Retinal pigment epithelial cell (primary cell): ENCODE measurements at regions not wholly inside any gene's neighbourhood (a gene's known extent, or its start where the extent isn't known, plus 50 kb on each side); places are given as distances from the start of the nearest gene placed in this dataset.

Experiments
- DNase-seq: peaks from one replicate; pipeline ENCODE4 v3.0.0-alpha.2; 2010; ENCODE audit warnings: low read depth
- H3K4me3 ChIP-seq: 2 replicates; pipeline ENCODE4 v1.5.1; 2011; ENCODE audit warnings: mild to moderate bottlenecking, low read length, control low read depth, moderate library complexity
- TF ChIP-seq, protein P1 (sequence below): conservative IDR thresholded peaks from 2 replicates; pipeline ENCODE4 v1.5.1; 2011; ENCODE audit warnings: low read depth, low read length, control low read depth, inconsistent platforms

GRCh38 chr2:51595836-51596235 lies 563.9 kb upstream of the NRXN1 start:
- no peak overlapping the region for H3K4me3 ChIP-seq
- DNase-seq = no peak
- TF ChIP-seq, protein P1, sequence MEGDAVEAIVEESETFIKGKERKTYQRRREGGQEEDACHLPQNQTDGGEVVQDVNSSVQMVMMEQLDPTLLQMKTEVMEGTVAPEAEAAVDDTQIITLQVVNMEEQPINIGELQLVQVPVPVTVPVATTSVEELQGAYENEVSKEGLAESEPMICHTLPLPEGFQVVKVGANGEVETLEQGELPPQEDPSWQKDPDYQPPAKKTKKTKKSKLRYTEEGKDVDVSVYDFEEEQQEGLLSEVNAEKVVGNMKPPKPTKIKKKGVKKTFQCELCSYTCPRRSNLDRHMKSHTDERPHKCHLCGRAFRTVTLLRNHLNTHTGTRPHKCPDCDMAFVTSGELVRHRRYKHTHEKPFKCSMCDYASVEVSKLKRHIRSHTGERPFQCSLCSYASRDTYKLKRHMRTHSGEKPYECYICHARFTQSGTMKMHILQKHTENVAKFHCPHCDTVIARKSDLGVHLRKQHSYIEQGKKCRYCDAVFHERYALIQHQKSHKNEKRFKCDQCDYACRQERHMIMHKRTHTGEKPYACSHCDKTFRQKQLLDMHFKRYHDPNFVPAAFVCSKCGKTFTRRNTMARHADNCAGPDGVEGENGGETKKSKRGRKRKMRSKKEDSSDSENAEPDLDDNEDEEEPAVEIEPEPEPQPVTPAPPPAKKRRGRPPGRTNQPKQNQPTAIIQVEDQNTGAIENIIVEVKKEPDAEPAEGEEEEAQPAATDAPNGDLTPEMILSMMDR = no peak

- no peak for DNase-seq
- TF ChIP-seq, protein P1 = no peak
Observed at GRCh38 chr2:51581636-51582267, 549.8 kb upstream of the NRXN1 start.

DNA sequence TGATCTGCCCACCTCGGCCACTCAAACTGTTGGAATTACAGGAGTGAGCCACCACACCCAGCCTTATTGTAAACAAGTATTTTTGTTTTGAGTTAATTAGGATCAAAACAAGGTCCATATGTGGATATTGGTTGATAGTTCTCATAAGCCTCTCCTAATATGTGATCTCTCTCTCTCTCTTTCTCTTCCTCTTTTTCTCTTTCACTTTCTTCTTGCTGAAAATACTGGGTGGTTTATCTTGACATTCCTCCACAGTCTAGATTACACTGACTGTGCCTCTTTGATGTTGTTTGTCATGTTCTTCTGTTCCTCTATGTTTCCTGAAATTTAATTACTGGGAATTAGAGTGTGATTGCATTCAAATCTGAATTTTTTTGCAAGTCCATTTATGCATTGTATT lies 547.5 kb upstream of the NRXN1 start:
- no peak overlapping the region for H3K4me3 ChIP-seq
- TF ChIP-seq, protein P1 = no peak
- no peak for DNase-seq

More at GRCh38 chr2:51581636-51582267, 549.8 kb upstream of the NRXN1 start:
- H3K4me3 ChIP-seq = no peak overlapping the region

- no peak overlapping the region for H3K4me3 ChIP-seq
- no peak for DNase-seq
- TF ChIP-seq, protein P1 = no peak
Observed at GRCh38 chr2:51575181-51575580, 543.2 kb upstream of the NRXN1 start.

DNA sequence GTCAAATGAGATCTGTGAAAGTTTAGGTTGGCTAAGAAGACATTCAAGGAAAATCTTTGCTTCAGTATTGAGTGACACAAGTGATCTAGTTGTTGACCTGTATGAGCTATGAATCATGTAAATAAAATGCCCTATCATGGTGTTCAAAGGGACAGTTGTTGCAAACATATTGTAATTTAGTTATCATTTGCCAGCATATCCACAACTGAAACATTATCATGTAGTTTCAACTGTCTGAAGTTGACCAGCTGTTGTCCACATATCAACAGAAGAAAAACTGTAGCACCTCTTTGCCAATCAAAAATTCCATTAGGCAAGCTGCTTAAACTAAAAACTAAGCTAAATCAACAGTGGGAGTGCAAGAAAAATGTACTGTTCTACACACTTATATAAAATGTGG lies 527.1 kb upstream of the NRXN1 start:
- TF ChIP-seq, protein P1 = no peak
- DNase-seq = no peak
- H3K4me3 ChIP-seq = no peak overlapping the region

- no peak overlapping the region for H3K4me3 ChIP-seq
- TF ChIP-seq, protein P1 = no peak
- no peak for DNase-seq
Observed at GRCh38 chr2:51553476-51553875, 521.5 kb upstream of the NRXN1 start.

GRCh38 chr2:51535763-51536162 lies 503.8 kb upstream of the NRXN1 start:
- H3K4me3 ChIP-seq = no peak overlapping the region
- TF ChIP-seq, protein P1 = no peak
- no peak for DNase-seq
